ENCODE measurements at regions not wholly inside any gene's neighbourhood (a gene's known extent, or its start where the extent isn't known, plus 50 kb on each side); places are given as distances from the start of the nearest gene placed in this dataset.
"Not testable (repeated sequence)": the region's sequence is repeated elsewhere in the genome, so short reads cannot be mapped to it uniquely, and the experiment has no call there.

DNA sequence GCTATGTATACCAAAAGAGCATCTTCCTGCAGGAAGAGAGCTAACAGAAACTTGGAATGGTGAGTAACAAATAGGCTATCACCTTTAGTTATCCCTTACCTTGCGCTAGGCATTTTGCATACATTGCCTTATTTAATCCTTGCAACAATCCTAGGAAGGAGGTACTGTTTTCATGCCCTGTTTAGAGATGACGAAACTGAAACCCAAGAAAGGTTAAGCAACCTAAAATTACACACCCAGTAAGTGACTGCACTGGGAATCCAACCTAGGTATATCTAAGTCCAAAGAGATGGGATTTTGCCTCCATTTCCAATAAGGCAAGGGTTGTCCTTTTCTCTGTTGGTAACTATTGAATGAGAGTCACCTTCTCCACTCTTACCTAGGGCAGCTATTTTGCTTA lies 144.5 kb downstream of the TM2D1 start:
- no peak for DNase-seq (ENCODE audit: low read depth in 2 of 2)

DNA sequence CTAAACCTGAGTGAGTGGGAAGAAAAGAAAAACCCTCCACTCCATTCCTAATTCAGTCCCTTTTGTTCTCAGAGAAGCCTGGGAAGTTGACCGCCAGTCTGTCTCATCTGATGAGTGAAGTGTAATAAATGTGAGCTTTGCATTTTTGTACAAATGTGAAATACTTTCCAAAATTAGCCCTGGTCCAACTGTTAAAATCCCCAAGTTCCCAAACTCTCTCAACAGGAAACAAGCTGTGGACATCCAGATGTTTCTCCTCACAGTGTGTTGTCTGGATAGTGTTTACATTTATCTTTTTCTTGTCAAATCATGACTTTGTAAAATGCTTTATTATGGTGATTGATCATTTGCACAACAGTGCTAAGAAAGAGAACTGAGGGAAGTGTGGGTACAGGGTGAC lies 145.1 kb downstream of the TM2D1 start:
- no peak for DNase-seq (ENCODE audit: low read depth in 2 of 2)

DNA sequence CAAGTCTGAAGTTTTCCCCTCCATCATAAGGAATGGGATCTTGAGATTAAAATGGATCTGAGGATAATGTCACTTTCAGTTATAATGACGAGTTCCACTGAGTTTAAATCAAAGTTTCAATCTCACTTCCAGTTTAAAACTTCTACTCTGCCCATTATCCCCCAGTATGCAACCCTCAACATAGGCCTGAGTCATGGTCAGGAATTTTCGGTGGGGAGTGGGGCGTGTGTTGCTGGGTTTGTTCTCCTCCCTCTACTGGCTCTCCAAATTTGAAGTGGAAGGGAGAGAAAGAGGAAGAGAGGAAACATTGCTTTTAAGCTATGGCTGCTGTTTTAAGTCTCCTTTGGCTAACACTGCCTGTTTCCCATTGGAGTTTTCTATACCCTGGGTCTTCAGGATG lies 152.9 kb downstream of the TM2D1 start:
- no peak for DNase-seq (ENCODE audit: low read depth in 2 of 2)

DNA sequence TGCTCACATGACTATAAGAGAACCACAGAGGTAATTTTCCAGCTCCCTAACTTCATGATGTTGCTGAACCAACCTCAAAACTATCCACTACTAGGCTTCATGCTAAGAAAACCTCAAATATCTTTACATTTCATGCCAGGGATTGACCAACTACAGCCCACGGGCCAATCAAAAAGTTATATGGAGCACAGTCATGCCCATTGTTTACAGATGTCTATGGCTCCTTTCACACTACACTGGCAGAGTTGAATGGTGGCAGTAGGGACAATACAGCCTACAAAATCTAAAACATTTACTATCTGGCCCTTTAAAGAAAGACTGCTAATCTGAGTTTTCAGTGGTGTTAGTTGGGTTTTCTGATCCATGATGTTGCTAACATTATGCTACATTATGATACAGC lies 154.8 kb downstream of the TM2D1 start:
- DNase-seq (ENCODE audit: low read depth in 2 of 2), result no peak

DNA sequence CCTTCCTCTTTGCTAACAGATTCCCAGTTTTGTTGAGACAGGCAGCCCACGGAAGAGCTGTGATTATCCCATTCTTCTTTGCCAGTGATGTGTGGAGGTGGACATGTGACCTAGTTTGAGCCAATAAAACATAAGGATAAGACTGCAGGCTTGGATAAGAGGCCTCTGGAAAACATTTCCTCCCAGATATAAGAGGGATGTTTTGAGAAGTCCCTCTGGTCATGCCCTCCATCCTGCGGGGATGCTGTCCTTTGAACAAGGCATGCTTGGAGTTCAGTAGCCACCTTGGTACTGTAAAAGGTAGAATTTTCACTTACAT lies 155.7 kb downstream of the TM2D1 start:
- DNase-seq (ENCODE audit: low read depth in 2 of 2), result no peak

DNA sequence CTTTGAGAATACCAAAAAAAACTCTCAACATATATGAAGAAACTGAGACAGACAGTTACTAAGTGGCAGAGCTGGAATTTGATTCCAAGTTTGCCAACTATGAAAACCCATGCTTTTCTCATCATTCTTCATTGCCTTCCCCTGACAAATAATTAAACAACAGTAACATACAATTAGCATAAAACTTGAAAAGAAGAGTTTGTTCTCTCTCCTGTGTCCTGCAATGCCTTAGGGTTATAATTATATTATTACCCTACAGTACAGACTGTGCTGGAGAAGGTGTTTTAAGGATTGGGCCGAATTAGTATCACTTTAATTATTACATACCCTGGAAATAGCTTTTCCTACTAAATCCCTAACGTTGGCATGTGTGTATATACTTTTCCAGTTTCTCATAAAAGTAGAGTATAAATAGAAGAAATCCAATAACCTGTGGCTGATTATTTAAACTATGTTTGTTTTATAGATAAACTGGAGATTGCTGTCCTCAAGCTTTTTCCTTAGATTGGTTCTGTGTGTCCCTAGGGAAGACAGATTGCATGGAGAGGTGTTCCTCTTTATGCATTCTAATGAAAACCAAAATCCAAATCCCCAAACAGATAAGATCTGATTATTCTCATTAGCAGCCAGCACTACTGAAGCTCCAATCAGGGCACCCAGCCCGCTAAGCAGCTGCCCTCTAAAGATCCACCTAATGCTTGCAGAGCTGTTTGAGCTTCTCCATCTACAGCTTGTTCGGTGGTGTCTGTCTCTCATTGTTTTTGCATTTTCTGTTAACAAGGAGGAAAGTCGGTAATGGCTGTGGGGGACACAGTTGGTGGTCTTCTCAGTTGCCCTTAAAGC lies 156.3 kb downstream of the TM2D1 start:
- no peak for DNase-seq (ENCODE audit: low read depth in 2 of 2)

DNA sequence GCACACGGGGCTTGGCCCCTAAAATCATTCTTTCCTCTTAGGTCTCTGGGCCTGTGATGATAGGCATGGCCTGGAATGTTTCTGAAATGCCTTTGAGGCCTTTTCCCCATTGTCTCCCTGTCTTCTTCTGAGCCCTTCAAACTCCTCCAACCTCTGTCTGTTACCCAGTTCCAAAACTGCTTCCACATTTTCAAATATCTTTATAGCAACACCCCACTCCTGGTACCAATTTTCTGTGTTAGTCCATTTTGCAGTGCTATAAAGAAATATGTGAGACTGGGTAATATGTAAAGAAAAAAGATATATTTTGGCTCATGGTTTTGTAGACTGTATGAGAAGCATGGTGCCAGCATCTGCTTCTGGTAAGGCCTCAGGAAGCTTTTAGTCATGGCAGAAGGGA lies 158.8 kb downstream of the TM2D1 start:
- DNase-seq (ENCODE audit: low read depth in 2 of 2), result no peak

DNA sequence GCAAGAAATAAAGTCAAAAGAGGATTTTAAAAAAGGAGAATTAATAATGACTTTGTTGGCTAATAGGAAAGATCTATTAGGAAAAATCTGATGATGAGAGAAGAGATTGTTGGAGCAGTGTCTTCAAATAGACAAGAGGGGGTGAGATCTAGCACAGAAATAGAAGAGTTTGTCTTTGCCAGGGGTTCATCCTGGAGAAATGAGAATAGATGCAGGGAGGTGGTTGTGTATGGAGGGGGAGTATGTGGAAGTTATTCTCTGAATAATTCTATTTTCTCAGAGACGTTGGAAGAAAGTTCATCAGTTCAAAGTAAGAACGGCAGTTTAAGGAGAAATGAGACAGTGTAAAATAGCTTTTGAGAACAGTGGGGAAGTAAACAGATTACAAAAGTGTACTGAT lies 161.3 kb downstream of the TM2D1 start:
- DNase-seq (ENCODE audit: low read depth in 2 of 2), result no peak

DNA sequence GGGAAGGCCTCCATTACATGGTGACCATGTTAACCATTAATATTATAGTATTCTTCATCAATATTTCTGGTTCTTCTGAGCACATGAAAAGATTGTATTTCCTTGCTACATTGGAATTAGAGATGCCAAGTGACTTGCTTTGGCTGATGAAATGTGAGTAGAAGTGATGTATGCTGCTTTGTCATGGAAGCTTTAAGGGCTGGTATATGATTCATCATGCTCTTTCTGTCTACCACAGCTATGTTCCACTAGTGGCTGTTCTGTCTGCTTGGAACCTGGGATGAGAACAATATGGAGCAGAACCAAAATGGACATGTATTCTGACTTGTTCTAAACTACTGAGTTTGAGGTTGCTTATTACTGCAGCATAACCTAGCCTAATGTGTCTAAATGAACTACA lies 163.3 kb downstream of the TM2D1 start:
- DNase-seq (ENCODE audit: low read depth in 2 of 2), result no peak

DNA sequence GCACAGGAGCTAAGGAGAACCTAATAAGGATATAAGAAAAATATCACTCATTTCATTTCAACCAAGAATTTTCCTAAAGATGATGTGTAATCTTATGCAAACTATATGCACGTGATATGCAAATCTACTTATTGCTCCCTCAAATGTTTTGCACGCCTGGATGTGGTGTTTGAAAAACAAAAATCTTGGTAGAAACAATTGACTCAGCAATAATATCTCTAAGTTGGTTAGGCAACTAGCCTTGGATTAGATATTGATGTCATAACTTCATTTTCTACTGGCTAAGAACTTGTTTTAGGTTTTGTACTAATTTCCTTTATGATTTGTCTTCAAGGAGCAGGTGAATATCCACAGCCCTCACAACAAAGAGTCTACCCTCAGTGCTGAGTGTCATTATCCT lies 164.6 kb downstream of the TM2D1 start:
- DNase-seq (ENCODE audit: low read depth in 2 of 2), result no peak

DNA sequence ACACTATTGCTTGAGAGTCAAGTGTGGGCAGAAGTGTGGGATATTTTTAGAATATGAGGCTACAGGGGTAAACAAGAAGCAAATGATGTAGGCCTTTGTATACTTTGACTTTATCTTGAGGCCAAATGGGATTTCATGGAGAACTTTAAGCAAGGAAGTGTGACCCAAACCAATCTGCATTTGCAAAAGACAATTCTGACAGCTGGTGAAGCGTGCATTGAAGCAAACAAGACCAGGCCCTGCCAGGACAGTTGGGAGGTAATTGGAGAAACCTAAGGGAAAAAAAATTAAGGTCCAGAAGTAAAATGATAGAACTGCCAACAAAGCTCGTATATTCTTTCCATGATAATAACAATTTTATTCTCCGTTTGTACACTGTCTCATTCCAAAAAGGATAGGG lies 168.3 kb downstream of the TM2D1 start:
- DNase-seq (ENCODE audit: low read depth in 2 of 2), result no peak

DNA sequence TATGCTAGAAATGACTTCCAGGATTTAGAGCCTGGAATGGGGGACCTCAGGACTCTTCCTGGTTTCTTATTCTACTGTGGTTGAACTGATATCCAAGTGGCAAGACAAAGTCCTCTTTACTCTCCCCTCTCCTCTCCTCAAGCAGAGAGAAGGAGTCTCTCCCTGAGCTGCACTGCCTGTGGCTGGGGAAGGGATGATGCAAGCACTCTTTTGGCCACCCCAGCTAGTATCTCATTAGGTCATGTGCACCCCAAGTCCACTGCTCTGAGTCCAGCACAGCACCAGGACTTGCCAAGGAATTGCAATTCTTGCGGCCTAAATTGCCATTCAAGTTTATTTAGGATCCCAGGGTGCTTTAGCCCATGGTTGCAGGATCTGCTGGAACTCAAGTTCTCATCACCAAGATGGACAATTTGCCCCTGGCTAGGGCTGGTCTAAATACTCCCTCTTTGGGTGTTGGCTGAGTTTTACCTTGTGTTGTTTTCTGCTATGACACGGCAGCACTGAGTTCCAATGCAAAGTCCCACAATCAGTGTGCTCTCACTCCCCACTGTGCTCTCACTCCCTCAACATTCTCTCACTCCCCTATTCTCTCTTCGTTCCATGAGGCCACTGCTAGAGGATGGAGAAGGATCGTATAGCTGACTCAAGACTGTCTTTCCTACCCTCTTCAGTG lies 172.2 kb downstream of the TM2D1 start:
- DNase-seq (ENCODE audit: low read depth in 2 of 2), result no peak

DNA sequence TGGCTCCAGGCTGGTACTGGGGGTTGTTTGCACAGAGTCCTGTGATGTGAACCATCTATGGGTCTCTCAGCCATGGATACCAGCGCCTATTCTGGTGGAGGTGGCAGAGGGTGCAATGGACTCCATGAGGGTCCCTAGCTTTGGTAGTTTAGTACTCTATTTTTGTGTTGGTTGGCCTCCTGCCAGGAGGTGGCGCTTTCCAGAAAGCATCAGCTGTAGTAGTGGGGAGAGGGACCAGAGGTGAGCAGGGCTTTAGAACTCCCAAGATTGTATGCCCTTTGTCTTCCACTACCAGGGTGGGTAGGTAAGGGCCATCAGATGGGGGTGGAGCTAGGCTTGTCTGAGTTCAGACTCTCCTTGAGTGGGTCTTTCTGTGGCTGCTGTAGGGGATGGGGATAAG lies 177.6 kb downstream of the TM2D1 start:
- DNase-seq (ENCODE audit: low read depth in 2 of 2), result not testable (repeated sequence)

DNA sequence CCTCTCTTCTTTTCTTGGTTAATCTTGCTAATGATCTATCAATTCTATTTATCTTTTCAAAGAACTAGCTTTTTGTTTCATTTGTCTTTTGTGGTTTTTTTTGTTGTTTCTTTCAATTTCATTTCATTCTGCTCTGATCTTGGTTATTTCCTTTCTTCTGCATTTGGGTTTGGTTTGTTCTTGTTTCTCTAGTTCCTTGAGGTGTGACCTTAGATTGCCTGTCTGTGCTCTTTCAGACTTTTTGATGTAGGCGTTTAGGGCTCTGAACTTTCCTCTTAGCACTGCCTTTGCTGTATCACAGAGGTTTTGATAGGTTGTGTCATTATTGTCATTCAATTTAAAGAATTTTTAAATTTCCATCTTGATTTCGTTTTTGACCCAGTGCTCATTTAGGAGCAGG lies 180.1 kb downstream of the TM2D1 start:
- not testable (repeated sequence) for DNase-seq (ENCODE audit: low read depth in 2 of 2)

DNA sequence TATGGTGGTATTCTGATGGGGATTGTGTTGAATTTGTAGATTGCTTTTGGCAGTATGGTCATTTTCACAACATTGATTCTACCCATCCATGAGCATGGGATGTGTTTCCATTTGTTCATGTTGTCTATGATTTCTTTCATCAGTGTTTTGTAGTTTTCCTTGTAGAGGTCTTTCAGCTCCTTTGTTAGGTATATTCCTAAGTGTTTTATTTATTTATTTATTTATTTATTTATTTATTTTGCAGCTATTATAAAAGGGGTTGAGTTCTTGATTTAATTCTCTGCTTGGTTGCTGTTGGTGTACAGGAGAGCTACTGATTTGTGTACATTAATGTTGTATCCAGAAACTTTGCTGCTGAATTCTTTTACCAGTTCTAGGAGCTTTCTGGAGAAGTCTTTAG lies 181.4 kb downstream of the TM2D1 start:
- DNase-seq (ENCODE audit: low read depth in 2 of 2), result not testable (repeated sequence)

DNA sequence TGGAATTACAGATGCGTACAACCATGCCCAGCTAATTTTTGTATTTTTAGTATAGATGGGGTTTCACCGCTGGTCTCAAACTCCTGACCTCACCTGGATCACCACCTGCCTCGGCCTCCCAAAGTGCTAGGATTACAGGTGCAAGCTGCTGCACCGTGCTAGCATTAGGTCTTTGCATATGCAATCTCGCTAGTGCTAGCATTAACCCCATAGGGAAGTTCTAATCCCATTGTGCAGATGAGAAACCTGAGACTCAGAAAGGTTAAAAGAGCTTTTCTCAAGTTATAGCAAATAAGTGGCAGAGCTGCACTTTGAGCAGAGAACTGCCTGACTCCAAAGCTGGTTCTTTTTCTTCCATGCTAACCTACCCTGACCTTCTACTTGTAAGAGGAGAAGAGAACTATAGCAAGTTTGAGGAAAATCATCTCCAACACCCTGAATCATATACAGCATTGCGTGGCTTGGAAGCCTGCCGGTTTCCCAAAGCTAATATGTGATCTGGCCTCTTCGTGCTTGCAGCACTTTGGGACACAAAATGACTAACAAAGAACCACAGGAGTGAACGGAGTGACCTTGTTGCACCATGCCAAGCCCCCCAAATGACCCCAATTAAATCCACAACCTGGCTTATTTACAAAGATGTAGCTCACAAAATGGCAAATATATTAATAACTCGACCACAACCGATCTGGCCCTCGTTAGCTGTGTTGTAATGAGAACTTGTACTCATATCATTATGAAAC lies 185.1 kb downstream of the TM2D1 start:
- DNase-seq (ENCODE audit: low read depth in 2 of 2), result no peak

DNA sequence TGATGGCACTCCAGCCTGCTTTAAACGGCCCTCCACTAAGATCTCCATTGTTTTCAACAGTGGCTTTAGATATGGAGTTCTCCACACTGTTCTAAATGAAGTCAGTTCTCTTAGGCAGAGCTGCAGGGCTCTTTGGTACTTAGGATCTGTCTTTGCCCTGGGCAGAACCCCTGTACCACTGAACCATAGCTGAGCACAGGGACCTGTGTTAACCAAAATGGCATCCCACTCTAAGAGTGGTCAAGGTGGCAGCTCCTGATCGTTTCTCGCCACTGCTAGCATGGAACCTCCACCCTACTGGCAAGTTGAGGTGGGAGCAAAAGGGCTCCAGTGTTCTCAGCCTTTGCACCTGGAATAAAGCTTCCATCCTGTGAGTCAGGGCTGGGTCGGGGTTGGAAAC lies 186.7 kb downstream of the TM2D1 start:
- DNase-seq (ENCODE audit: low read depth in 2 of 2), result no peak

DNA sequence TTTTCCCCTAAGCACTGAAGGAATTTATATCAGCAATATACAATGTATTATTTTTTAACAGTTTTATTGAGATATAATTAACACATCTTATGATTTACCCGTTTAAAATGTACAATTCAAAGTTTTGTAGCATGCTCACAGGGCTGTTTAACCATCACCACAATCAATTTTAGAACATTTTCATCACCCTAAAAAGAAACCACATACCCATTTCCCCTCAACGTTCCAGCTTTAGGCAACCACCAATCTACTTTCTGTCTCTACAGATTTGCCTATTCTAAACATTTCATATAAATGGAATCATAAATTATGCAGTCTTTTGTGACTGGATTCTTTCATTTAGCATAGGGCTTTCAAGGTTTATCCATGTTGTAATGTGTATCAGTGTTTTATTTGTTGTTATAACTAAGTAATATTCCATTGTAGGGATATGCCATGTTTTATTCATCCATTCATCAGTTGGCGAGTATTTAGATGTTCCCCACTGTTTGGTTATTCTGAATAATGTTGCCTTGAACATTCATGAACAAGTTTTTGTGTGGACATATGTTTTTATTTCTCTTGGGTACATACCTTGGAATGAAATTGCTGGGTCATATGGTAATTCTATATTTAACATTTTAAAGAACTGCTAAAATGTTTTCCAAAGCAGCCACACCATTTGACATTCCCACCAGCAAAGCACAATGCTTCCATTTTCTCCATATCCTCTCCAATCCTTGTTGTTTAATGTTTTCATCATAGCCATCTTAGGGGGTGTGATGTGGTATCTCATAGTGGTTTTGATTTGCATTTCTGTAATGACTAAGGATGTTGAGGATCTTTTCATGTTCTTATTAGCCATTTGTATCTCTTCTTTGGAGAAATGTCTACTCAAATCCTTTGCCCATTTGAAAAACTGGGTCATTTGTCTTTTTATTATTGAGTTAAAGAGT lies 188.5 kb downstream of the TM2D1 start:
- no peak for DNase-seq (ENCODE audit: low read depth in 2 of 2)

DNA sequence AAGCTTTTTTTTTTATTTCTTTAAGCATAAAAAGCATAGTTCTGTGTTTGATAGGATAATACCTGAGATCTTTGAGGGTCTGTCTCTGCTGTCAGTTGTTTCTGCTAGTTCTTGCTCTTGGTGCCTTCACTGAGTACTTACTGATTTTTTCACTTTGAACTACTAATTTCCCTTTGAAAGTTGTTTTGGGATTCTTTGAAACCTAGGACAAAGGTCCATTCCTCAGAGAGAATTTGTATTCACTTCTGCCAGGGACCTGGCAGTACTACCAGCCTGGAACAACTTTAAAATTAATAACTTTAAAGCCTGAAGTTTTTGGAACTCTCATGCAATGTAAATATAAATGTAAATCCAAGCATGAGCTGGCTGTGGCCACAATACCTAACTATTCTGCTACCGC lies 190.1 kb downstream of the TM2D1 start:
- no peak for DNase-seq (ENCODE audit: low read depth in 2 of 2)

DNA sequence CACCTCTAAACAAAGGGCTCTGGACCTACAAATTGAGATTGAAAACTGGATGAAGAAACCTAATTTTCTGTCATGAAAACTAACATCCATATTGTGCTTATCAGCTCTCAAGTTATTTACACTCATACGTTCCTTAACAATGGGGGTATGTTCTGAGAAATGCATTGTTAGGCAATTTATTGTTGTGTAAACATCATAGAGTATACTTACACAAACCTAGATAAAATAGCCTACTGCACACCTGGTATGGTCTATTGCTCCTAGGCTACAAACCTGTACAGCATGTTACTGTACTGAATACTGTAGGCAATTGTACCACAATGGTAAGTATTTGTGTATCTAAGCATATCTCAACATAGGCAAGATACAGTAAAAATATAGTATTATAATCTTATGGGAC lies 191.4 kb downstream of the TM2D1 start:
- no peak for DNase-seq (ENCODE audit: low read depth in 2 of 2)

DNA sequence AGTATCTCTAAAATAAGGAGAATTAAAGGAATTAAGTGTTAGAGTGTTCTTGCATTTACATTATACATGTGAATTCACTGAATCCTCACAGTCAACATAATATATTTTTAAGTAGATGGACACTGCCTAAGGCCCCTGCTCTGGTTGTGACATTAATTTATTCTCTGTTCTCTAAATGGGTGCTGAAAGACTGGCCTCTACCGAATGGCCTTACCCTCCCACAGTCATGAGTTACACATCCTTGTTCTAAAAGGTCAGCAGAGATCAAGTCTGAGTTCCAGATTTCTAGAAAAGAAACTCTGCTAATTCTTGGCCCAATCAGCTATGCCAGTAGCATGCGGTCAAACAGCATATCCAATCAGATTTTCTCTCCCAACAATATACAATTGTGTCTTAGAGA lies 193.2 kb downstream of the TM2D1 start:
- DNase-seq (ENCODE audit: low read depth in 2 of 2), result no peak
